ENCODE measurements at regions not wholly inside any gene's neighbourhood (a gene's known extent, or its start where the extent isn't known, plus 50 kb on each side); places are given as distances from the start of the nearest gene placed in this dataset.
"Not testable (repeated sequence)": the region's sequence is repeated elsewhere in the genome, so short reads cannot be mapped to it uniquely, and the experiment has no call there.

GRCh38 chr5:40235471-40236400, 444.0 kb upstream of the PTGER4 start:
- no peaks in the 10 kb centered on the region for H3K4me1 ChIP-seq
- H3K36me3 ChIP-seq: no peaks in the 10 kb centered on the region
- DNase-seq (ENCODE audit: low spot score in 2 of 2): no peak
- no peaks in the 10 kb centered on the region for H3K27me3 ChIP-seq
- no peak overlapping the region for H3K27ac ChIP-seq
- TF ChIP-seq CTCF (IDR thresholded peaks at IDR 0.05): no peak
- no peak overlapping the region for H3K4me3 ChIP-seq
- intact Hi-C loops (cut with DNase I): no loop called here
- peaks cover 0 to 8% of the 10 kb centered on the region in 2 donors for H3K9me3 ChIP-seq

GRCh38 chr5:40233268-40233667, 446.4 kb upstream of the PTGER4 start:
- TF ChIP-seq CTCF (IDR thresholded peaks at IDR 0.05): no peak
- Histone ChIP-seq H3K36me3 (no peaks in the 10 kb centered on the region), H3K27me3 (no peaks in the 10 kb centered on the region), H3K9me3 (no peaks in the 10 kb centered on the region), H3K27ac (no peak overlapping the region), H3K4me1 (no peaks in the 10 kb centered on the region), H3K4me3 (no peak overlapping the region)
- intact Hi-C loops (cut with DNase I): no loop called here
- DNase-seq (ENCODE audit: low spot score in 2 of 2): no peak

GRCh38 chr5:40227931-40228330, 451.8 kb upstream of the PTGER4 start:
- no peak for DNase-seq (ENCODE audit: low spot score in 2 of 2)
- H3K36me3 ChIP-seq: no peaks in the 10 kb centered on the region
- H3K9me3 ChIP-seq: no peaks in the 10 kb centered on the region
- TF ChIP-seq CTCF (IDR thresholded peaks at IDR 0.05): no peak
- H3K27me3 ChIP-seq: no peaks in the 10 kb centered on the region
- intact Hi-C loops (cut with DNase I): no loop called here
- H3K4me1 ChIP-seq: no peaks in the 10 kb centered on the region
- no peak overlapping the region for H3K27ac ChIP-seq
- no peak overlapping the region for H3K4me3 ChIP-seq

GRCh38 chr5:40227366-40227765, 452.3 kb upstream of the PTGER4 start:
- no peaks in the 10 kb centered on the region for H3K9me3 ChIP-seq
- no peaks in the 10 kb centered on the region for H3K4me1 ChIP-seq
- no peak for TF ChIP-seq CTCF (IDR thresholded peaks at IDR 0.05)
- H3K36me3 ChIP-seq: no peaks in the 10 kb centered on the region
- intact Hi-C loops (cut with DNase I): no loop called here
- no peak overlapping the region for H3K27ac ChIP-seq
- no peak overlapping the region for H3K4me3 ChIP-seq
- no peak for DNase-seq (ENCODE audit: low spot score in 2 of 2)
- no peaks in the 10 kb centered on the region for H3K27me3 ChIP-seq

GRCh38 chr5:40226906-40227305, 452.8 kb upstream of the PTGER4 start:
- H3K4me1 ChIP-seq: no peaks in the 10 kb centered on the region
- no peaks in the 10 kb centered on the region for H3K9me3 ChIP-seq
- no peaks in the 10 kb centered on the region for H3K27me3 ChIP-seq
- H3K4me3 ChIP-seq: no peak overlapping the region
- no peak overlapping the region for H3K27ac ChIP-seq
- H3K36me3 ChIP-seq: no peaks in the 10 kb centered on the region
- DNase-seq (ENCODE audit: low spot score in 2 of 2): no peak
- intact Hi-C loops (cut with DNase I): no loop called here
- no peak for TF ChIP-seq CTCF (IDR thresholded peaks at IDR 0.05)

GRCh38 chr5:40225147-40225546, 454.6 kb upstream of the PTGER4 start:
- H3K9me3 ChIP-seq; H3K27me3 ChIP-seq; H3K36me3 ChIP-seq; H3K27ac ChIP-seq; intact Hi-C loops (cut with DNase I); H3K4me1 ChIP-seq; DNase-seq (ENCODE audit: low spot score in 2 of 2); H3K4me3 ChIP-seq: not testable (repeated sequence)

All from ascending aorta (tissue), 2 donors.